GM12892 (cell line): ENCODE measurements at regions not wholly inside any gene's neighbourhood (a gene's known extent, or its start where the extent isn't known, plus 50 kb on each side); places are given as distances from the start of the nearest gene placed in this dataset.
"Not testable (repeated sequence)": the region's sequence is repeated elsewhere in the genome, so short reads cannot be mapped to it uniquely, and the experiment has no call there.

Experiments used
- POLR2A ChIP-seq: IDR thresholded peaks from 2 replicates; pipeline ENCODE4 v1.6.1; 2011; ENCODE audit warnings: low read depth, low read length, control low read depth
- POLR2AphosphoS5 ChIP-seq: IDR thresholded peaks from 2 replicates; pipeline ENCODE4 v1.6.1; 2011; ENCODE audit warnings: low read depth, low read length, control low read depth

DNA sequence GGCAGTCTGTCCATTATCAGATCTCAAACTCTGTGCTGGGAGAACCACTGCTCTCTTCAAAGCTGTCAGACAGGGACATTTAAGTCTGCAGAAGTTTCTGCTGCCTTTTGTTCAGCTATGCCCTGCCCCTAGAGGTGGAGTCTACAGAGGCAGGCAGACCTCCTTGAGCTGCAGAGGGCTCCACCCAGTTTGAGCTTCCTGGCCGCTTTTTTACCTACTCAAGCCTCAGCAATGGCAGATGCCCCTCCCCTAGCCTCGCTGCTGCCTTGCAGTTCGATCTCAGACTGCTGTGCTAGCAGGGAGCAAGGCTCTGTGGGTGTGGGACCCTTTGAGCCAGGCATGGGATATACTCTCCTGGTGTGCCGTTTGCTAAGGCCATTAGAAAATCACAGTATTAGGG, 171.1 kb downstream of the CAVIN4 start:
- not testable (repeated sequence) for TF ChIP-seq POLR2AphosphoS5, POLR2A
